Stimulated activated CD8-positive, alpha-beta memory T cell treated with anti-CD3 and anti-CD28 coated beads, Interleukin-12 subunit alpha, Interleukin-12 subunit beta, amount 100 ng/mL, for 24 hours (primary cell): ENCODE measurements at regions not wholly inside any gene's neighbourhood (a gene's known extent, or its start where the extent isn't known, plus 50 kb on each side); places are given as distances from the start of the nearest gene placed in this dataset.

Experiments
- DNase-seq: peaks from one replicate; pipeline ENCODE4 v3.0.0-alpha.2; 2020; ENCODE audit errors: extremely low read depth

DNA sequence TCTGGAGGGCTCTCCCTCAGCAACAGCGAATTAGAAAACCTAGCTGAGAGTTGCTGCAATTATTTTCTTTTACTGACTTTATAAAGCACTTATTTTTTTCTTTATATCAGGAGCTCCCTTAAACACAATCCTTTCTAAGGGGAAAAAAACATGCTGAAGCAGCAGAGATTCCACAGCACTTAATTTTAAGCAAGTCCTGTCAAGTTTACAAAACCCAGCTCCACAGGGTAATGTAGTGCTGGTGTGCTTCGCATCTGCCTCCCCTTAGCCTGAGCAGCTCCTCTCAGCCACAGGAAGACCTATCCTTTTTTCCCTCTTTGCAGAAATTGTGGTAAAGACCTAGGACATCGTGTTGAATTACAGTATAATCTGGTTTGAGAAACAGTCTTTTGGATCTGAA, 208.1 kb upstream of the SYNDIG1 start:
- no peak for DNase-seq

DNA sequence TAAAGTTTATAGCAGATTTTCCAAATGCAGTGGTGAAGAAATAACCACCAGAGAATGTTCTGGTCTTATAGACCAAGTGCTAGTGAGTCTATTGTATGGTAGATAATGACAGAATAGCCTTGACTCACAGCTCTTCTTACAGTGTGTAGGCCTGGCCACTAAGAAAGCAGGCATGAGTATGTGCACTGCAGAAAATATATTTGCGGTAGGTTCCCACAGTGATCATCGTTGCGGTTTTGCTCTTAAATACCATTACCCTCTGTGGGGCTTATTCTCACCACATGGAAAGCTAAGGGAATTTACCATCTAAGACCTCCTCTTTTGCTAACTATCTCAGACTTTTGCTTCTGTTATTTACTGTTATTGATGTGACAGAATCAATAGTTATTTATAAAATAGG, 212.3 kb upstream of the SYNDIG1 start:
- no peak for DNase-seq

DNA sequence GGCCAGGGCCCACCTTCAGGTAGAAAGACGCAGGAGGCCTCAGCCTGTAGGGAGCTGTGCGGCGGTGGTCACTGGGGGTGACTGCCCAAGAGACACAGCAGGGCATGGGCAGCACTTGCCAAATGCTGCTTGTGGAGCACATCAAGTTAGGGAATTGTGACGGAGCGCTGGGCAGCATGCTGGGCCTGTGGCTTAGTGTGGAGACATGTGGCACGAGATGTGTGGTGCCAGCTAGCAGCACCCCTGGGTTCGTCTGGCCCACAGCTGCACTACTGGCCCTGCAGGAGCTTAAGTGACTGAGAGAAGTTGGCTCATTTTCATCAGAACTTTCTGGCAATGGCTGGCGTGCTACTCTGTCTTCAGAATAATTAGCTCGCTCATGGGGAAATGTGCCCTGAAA, 213.1 kb upstream of the SYNDIG1 start:
- no peak for DNase-seq

- DNase-seq, result no peak
Observed at GRCh38 chr20:24254480-24254879, 214.9 kb upstream of the SYNDIG1 start.

DNA sequence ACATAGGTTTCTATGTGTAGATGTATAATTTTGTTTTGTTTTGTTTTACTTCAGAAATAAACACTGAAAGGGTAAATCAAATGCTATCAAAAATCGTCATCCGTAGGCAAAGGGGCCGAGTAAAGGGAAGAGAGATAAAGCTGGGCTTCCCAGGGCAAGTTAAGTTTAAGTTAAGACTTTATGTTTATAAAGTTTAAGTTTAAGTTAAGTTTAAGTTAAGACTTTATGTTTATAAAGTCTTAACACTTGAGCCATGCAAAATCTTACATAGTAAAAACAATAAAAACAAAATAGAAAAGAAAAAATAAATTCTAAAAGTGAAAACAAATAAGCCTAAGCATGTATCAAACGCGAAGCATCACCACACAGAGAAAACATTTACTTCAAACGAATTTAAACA, 216.1 kb upstream of the SYNDIG1 start:
- DNase-seq, result no peak

DNA sequence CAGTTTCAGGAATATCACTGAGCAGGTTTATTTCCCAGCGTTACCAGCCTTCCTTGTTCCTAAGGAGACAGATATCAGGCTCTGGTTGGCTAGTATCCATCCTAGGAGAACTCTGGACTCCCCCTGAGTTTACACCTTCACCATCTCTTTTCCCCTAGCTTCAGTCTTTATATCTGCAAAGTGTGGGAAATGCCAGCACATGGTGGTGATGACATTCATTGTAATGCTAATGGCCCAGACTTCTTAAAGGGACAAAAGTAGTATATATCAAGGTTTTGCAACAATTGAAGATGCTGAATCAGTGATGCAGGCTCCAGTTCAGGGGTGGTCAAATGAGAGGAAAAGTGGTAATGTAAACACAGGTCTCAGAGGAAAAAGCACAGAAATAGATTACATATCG, 224.3 kb upstream of the SYNDIG1 start:
- no peak for DNase-seq

DNA sequence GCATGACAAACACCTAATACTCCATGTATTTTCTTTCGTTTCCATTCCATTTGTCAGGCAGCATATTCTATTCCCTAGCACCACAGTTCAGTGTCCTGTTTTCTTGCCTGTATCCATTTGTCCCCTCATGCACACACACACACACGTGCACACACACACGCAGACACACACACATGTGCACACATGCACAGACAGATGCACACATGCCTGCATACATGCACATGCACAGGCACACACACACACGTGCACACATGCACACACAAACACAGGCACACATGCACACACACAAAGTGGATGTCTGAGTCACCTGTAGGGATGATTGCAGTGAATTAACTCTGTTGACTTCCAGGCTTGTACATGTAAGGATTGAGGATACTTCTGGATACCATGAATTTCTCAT, 226.7 kb upstream of the SYNDIG1 start:
- no peak for DNase-seq

DNA sequence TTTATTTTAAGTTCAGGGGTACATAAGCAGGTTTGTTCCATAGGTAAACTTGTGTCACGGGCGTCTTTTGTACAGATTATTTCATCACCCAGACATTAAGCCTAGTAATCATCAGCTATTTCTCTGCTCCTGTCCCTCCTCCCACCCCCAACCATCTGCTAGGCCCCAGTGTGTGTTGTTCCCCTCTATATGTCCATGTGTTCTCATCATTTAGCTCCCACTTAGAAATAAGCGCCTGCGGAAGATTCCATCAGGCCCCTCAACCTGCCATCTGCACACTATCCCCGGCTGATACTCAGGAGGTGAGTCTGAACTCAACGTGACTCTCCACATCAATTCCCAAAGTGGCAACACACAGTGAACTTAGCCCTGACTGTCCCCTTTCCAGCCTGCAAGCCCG, 228.0 kb upstream of the SYNDIG1 start:
- DNase-seq, result no peak

DNA sequence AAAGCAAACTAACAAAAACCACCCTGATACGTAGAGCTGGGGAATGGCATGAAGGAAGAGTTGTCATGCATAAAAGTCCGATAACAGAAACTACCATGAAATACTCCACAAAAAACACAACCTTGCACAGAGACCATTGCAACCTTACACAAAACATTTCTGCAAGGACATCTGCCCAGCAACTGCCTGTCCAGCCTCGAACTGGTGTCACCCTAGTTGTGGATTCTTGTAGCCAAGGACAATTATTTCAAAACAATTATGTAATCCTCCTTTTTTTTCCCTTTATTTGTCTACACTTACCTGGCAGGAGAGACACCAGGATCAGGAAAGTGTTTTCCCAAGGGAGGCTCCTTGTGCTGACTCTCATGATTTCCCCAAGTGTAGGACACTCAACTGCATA, 232.5 kb upstream of the SYNDIG1 start:
- DNase-seq, result no peak

GRCh38 chr20:24236201-24236600, 233.2 kb upstream of the SYNDIG1 start:
- DNase-seq, result no peak

- DNase-seq, result no peak
Observed at GRCh38 chr20:24235296-24236175, 233.9 kb upstream of the SYNDIG1 start.

DNA sequence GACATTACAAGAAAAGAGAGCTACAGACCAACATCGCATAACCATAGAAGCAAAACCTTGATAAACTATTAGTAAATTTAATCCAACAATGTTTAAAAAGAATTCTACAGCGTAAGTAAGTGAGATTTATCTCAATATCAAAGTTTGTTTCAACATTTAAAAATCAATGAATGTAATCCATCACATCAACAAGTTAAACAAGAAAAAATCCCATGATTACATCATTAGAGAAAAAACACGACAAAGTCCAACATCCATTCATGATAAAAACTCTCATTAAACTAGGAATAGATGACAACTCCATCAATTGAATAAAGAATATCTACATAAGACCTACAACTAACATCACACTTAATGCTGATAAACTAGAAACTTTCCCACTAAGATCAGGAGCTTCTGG, 239.0 kb upstream of the GGTLC1 start:
- DNase-seq, result no peak

DNA sequence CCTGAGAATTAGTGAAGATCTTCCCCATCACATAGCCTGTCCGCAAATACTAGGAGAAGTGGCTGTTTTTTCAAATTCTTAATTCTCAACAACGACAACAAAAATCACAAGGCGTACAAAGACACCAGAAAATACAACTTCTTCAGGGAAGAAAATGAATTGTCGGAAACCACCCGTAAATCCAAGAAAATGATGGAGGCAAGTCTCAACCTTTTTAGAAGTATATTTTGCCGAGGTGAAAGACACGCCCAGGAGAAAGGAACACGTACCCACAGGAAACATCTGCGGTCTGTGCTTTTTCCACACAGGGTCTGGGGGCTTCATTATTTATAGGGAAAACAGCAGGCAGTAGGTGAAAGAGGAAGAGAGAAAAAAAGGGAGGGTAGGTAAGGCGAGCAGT, 223.9 kb upstream of the GGTLC1 start:
- no peak for DNase-seq

GRCh38 chr20:24211972-24212371, 223.4 kb upstream of the GGTLC1 start:
- DNase-seq, result no peak

- no peak for DNase-seq
Observed at GRCh38 chr20:24210356-24210755, 221.8 kb upstream of the GGTLC1 start.

DNA sequence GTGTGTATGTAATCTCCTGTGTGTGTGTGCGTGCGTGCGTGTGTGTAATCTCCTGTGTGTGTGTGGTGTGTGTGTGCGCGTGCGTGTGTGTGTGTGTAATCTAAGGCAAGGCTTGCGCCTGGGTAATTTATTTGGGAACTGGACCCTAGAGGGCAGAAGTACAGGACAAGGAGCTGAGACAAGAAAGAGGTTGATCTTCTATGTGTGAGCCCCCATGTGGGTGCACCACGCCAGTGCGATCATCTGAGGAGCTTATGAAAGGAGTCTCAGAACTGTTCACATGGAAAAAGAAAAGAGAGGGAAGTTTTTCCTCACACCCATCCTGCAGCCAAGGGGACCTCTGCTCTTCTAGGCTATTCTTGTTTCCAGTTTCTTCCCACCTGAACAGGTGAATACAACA, 220.1 kb upstream of the GGTLC1 start:
- DNase-seq, result no peak

DNA sequence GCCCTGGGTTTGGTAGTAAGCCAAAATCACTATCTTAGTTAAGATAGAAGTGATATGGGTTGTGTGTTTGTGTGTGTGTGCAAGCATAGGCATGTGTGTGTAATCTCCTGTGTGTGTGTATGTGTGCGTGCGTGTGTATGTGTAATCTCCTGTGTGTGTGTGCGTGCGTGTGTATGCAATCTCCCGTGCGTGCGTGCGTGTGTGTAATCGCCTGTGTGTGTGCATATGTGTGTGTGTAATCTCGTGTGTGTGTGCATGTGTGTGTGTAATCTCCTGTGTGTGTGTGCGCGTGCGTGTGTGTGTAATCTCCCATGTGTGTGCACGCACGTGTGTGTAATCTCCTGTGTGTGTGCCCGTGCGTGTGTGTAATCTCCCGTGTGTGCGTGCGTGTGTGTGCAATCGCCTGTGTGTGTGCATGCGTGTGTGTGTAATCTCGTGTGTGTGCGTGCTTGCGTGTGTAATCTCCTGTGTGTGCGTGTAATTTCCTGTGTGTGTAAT, 219.3 kb upstream of the GGTLC1 start:
- no peak for DNase-seq

DNA sequence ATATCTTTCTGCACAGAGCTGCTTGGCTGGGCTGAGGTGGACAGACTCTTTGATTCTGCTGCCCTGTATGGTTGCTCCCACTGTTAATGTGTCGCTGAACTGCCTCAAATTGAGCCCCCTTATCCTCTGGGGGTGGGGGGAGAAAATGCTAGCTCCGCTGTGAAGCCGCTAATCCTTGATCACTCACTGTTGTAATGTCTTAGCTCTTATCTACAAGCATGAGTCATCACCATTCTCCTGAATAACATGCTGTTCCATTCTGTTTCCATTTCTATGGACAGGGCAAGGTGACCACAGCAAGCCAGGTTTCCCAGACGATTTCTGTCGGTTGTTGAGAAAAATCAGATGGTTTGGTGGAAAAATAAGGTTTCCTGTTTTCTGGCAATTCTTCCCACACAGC, 218.4 kb upstream of the GGTLC1 start:
- no peak for DNase-seq

DNA sequence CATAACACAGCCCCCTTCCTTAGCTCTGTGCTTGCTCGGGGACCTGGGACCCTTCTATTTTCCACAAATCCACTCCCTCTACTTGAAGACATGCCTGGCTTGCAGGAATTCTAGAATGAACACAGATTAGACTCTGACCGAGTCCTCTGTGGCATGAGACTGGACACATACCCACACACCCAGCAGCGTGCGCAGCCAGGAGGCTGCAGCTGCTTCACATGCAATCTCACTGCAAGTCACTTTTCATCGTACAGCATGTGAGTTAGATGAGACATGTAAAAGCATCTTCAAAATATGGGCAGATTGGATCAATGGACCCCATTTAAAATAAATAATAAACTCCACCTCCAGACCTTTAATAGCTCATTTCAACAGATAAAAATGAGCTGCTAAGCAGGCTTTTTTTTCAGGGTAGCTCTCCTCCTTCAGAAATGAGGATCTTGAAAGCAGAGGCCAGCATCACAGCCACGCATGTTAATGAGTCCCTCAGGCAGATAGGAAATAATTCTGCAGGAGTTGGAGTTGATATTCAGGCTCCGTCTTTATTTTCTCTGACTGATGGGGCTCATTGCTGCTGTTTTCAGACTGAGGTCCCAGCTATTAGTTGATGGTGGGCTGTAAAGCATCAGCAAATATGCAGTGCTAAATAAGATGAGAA, 215.1 kb upstream of the GGTLC1 start:
- no peak for DNase-seq

DNA sequence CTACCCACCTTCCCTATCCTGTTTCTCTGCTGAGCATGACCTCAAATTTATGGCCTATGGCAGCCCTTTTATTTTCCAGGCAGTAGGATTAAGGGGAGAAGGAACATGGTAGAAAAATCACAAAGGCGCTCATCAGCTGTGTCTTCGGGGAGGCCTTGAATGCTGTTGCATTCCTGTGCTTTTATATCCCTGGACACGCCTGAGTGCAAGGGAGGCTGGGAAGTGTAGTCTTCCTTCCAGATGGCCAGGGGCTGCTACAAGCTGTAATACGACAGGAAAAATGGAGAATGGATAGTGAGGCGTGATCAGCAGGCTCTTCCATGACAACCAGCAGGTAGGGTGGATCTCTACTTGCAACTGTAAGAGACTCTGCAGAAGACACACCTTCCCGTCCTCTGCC, 210.9 kb upstream of the GGTLC1 start:
- DNase-seq, result no peak

- DNase-seq, result no peak
Observed at GRCh38 chr20:24194143-24194542, 205.6 kb upstream of the GGTLC1 start.

DNA sequence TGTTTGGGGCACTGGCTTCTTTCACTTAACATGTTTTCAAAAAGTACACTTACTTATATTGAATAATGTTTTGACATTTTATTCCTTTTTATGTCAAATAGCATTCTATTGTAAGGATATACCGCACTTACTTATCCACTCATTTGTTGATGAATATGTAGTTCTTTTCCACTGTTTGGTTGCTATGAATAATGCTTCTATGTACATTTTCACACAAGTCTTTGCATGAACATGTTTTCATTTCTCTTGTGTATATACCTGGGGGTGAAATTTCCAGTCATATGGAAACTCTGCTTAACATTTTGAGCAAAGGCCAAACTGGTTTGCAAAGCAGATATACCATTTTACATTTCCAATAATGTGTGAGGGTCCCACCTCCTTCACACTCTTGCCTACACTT, 202.3 kb upstream of the GGTLC1 start:
- no peak for DNase-seq

DNA sequence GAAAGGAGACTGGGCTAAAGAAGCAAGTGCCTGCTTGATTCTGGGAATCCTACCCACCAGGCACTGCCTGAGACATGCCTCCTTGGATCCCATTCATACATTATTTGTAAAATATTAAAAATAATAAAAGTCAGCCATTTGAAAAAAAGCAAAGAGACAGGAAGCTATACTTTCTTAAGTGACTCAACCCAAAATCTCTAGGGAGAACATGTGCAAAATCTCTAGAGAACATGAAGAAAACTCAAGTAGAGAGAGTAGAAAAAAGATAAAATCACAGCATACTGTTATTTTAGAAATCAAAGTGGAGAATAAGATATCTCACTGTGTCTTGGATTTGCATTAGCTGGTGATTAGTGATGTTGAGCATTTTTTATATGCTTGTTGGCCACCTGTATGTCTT, 197.2 kb upstream of the GGTLC1 start:
- DNase-seq, result no peak
